NK-92 (cell line): ENCODE measurements at regions not wholly inside any gene's neighbourhood (a gene's known extent, or its start where the extent isn't known, plus 50 kb on each side); places are given as distances from the start of the nearest gene placed in this dataset.
"Not testable (repeated sequence)": the region's sequence is repeated elsewhere in the genome, so short reads cannot be mapped to it uniquely, and the experiment has no call there.

ENCODE experiments used
- DNase-seq: peaks from one replicate; lab custom pipeline; 2025; ENCODE audit not compliant: unreplicated experiment; lab: John Stamatoyannopoulos, UW

GRCh38 chr10:4243651-4244050 is 458.6 kb upstream of the KLF6 start:
- DNase-seq: no peak

DNA sequence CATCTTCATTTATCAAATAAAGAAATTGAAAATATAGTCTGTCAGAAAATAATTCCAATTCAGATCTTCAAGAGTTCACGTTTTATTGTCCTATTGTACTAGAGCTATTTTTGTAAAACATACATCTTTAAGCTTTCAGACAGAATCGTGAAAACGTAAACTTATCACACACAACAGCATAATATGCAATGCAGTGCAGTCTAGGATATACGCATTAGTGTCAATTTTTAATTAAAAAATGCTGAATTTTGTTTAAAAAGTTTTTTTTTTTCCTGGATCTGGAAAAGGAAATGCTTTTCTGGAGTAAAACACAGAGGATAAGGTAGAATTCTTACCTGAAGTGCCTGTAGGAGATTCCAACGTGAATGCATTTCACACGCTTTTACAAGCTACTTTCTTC is 458.2 kb upstream of the KLF6 start:
- no peak for DNase-seq

GRCh38 chr10:4242561-4243035 is 457.6 kb upstream of the KLF6 start:
- no peak for DNase-seq

DNA sequence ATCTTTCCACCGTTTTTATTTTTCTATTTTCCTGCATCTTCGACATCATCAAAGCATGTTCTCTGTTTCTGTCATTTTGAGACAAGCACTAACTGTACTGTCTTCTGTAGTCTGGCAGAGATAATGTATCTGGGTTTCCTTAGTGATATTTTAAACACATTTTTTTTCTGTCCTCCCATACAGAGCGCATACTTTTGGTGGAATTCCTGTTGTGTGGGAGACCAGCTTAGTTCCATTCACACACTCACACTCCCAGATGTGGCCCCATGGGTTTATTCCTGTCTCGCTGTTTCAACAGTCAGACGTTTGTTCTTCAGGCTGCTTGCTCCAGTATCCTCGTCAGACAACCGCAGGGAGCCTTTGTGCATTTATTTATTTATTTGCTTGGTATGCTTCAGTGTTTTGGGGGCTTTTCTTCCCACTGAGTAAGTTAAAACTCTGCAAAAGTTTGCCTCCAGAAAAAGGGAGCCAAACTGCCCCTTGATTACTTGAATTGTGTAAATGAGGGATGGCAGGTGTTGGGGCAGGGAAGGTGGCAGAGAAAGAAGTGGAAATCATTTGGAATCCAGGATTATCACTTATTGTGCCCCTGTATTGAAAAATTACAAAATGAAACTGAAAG is 456.8 kb upstream of the KLF6 start:
- DNase-seq: no peak

GRCh38 chr10:4240608-4241197 is 455.7 kb upstream of the KLF6 start:
- DNase-seq: no peak

DNA sequence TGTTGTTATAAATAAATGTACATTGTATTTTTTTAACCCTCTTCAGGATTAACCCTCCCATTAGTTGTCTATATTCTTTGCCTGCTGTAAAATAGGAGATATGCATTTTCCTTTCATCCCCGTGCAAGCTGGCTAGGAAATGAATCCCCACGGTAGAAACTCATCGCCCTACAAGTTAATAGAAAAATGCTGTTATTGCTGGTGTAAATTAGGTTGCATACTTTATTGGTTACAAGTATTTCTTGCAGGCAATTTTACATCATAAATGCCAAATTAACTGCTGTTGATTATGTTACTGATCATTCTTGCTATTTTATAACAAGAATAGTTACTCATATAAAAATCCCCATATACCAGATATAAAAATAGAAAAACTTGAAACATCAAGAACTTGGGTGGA is 454.2 kb upstream of the KLF6 start:
- DNase-seq: no peak

DNA sequence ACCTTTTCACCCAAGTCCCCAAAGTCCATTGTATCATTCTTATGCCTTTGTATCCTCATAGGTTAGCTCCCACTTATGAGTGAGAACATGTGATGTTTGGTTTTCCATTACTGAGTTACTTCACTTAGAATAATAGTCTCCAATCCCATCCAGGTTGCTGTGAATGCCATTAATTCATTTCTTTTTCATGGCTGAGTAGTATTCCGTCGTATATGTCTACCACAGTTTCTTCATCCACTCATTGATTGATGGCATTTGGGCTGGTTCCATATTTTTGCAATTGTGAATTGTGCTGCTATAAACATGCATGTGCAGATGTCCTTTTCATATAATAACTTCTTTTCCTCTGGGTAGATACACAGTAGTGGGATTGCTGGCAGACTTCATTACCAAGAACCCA is 451.9 kb upstream of the KLF6 start:
- DNase-seq: not testable (repeated sequence)

DNA sequence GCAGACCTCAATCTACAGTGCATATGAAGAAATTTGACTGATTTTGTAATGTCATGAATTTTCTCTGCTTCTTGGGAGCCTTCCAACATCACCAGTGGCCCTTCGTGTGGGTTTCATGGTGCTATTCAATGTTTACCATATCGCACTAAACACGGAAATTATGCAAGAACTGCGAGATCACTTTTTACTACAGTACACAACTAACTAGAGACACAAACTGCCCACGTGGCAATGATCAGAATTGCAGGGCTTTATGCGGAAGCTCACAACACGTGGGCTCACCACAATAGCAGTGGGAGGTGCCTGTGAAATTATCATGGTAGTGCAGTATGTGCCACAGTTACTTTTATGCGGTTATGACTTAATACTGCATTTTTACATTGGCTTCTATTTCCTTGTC is 449.7 kb upstream of the KLF6 start:
- no peak for DNase-seq

GRCh38 chr10:4231439-4231838 is 446.4 kb upstream of the KLF6 start:
- DNase-seq: no peak

DNA sequence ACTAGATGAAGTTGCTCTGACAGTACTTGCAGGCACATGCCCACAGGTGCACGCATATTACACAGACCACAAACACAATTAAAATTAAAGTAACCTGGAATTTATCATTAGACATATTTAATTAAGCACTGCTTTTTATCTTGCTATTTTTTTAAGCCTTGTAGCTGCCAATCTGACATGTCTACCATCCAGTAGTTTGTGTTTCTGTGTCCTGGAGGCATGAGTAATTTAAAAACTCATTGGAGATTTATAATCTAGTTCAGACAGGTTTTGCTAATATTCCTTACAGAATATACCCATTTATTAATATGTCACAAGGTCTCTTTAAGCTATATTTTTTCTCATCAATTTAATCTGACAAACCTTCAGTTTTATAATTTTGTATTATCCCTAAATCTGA is 445.0 kb upstream of the KLF6 start:
- no peak for DNase-seq

- no peak for DNase-seq
Observed at GRCh38 chr10:4229106-4229505, 444.1 kb upstream of the KLF6 start.

GRCh38 chr10:4227586-4227985 is 442.6 kb upstream of the KLF6 start:
- DNase-seq: no peak

- no peak for DNase-seq
Observed at GRCh38 chr10:4226941-4227540, 442.0 kb upstream of the KLF6 start.

- DNase-seq: no peak
Observed at GRCh38 chr10:4224178-4224577, 439.2 kb upstream of the KLF6 start.

- DNase-seq: not testable (repeated sequence)
Observed at GRCh38 chr10:4221310-4221709, 436.3 kb upstream of the KLF6 start.

DNA sequence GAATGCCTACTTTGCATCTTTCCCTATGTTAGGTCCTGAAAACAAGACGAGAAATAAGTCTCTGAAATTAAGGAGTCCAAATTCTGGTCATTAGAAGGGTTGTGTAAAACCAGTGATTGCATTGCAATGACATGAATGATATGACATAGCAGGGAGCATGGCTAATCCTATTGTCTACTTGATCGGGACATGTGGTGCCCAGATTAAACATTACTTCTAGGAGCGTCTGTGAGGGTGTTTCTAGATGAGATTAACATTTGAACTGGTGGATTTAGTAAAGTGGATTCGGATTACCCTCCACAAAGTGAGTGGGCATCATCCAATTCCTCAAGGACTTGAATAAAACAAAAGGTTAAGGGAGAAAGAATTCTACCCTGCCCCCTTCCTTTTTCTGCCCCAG is 434.9 kb upstream of the KLF6 start:
- DNase-seq: no peak

GRCh38 chr10:4217653-4218052 is 432.6 kb upstream of the KLF6 start:
- no peak for DNase-seq

DNA sequence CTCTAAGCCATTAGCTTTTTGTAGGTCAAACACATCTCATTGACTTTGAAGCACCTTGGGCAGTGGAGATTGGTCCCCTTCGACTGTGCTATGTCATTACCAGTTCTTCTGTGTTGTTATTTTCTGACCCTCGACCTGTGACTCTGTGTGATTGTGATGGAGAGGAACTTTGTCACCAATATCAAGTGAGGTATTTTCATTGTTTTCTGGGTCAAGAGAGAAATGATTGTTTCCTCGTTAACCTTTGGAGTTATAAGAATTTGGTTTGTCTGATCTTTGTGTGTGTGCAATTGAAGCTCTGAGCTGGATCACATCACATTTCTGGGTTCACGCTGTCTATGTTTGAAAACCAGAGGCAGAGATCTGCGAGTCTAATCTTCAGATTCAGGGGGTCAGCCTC is 432.2 kb upstream of the KLF6 start:
- no peak for DNase-seq

GRCh38 chr10:4216726-4217125 is 431.7 kb upstream of the KLF6 start:
- DNase-seq: no peak

- no peak for DNase-seq
Observed at GRCh38 chr10:4215963-4216575, 431.1 kb upstream of the KLF6 start.

DNA sequence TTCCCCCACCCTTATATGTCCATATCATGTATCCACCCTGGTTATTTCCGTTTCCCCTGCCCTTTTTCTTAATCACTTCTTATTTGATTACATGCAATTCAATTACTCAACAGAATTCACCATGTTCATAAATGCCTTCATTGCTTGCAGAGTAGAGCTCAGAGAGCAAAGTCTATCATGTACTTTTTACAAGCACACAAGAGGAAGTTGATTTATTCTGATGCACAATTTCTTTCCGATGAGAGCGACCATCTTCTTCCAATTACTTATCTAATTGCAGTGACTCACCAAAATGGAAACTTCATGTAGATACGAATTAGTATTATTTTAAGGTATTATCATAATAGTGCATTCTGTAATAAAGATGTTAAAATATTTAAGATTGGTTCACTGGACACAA is 430.5 kb upstream of the KLF6 start:
- DNase-seq: no peak

DNA sequence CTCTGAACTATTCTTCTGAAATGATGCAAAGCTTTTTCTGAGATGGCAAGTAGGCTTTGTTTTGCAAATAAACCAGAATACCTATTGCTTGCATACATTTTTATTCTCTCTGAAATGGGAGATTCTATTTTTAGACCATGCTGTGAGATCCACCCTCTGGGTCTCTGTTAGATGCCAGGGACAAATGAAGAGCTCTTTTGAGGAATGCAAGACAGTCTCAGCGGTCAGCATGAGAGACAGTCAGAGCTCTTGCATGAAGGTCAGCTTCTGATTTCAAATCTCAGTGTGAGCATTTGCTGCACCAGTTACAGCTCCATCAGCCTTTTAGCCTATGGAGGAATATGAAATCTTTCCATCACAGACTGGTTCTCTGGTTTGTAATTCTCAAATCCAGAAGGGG is 429.9 kb upstream of the KLF6 start:
- DNase-seq: no peak
